Lung (tissue), 11 donors: ENCODE measurements at regions not wholly inside any gene's neighbourhood (a gene's known extent, or its start where the extent isn't known, plus 50 kb on each side); places are given as distances from the start of the nearest gene placed in this dataset.

Experiments
- ATAC-seq: fragments of 200-7000 bp; cut with Tn5 transposase; one replicate; pipeline ENCODE4 v1.9.1; 2020; ENCODE audit warnings: moderate number of reproducible peaks; ENCODE audit not compliant: insufficient read depth, low FRiP score
- DNase-seq, 3 donors: peaks; one replicate each; pipeline ENCODE4 v3.0.0-alpha.2; 2013 to 2017
- H3K27ac ChIP-seq, 2 donors: one replicate each; pipeline ENCODE4 v1.5.1; 2013; ENCODE audit warnings: mild to moderate bottlenecking in 2 of 2, moderate library complexity in 2 of 2, control low read depth in 1 of 2, inconsistent platforms in 1 of 2, low read depth in 1 of 2, low read length in 1 of 2
- H3K27me3 ChIP-seq, 3 donors: one replicate each; pipeline ENCODE4 v1.5.1; 2013; ENCODE audit warnings: low read length in 2 of 3; ENCODE audit not compliant: control insufficient read depth in 3 of 3, insufficient read depth in 3 of 3
- H3K36me3 ChIP-seq, 4 donors: one replicate each; pipeline ENCODE4 v1.5.1; 2013; ENCODE audit warnings: low read length in 4 of 4, mild to moderate bottlenecking in 1 of 4, moderate library complexity in 1 of 4; ENCODE audit not compliant: control insufficient read depth in 4 of 4, insufficient read depth in 4 of 4
- H3K4me1 ChIP-seq, 5 donors: one replicate each; pipeline ENCODE4 v1.5.1; 2013; ENCODE audit warnings: low read length in 5 of 5, mild to moderate bottlenecking in 2 of 5, moderate library complexity in 1 of 5; ENCODE audit not compliant: control insufficient read depth in 5 of 5, insufficient read depth in 5 of 5
- H3K4me3 ChIP-seq: one replicate; pipeline ENCODE4 v1.5.1; 2013; ENCODE audit warnings: mild to moderate bottlenecking, control low read depth, moderate library complexity
- H3K9ac ChIP-seq, 2 donors: one replicate each; pipeline ENCODE4 v1.5.1; 2013; ENCODE audit warnings: low read length in 2 of 2, control low read depth in 1 of 2; ENCODE audit not compliant: insufficient read depth in 1 of 2
- H3K9me3 ChIP-seq, 4 donors: one replicate each; pipeline ENCODE4 v1.5.1; 2013; ENCODE audit warnings: low read length in 3 of 4, mild to moderate bottlenecking in 1 of 4, moderate library complexity in 1 of 4; ENCODE audit not compliant: control insufficient read depth in 4 of 4, insufficient read depth in 3 of 4
- WGBS, 2 donors: extraction: QIAGEN DNeasy Blood & Tissue Kit; methylation state at CpG; one replicate each; pipeline ENCODE4 v1.1.7; 2013; 5-methylcytosine and 5-hydroxymethylcytosine counted together
- TF ChIP-seq, protein P1 (sequence below): IDR thresholded peaks from 2 replicates; pipeline ENCODE4 v1.5.1; 2012; ENCODE audit warnings: mild to moderate bottlenecking; ENCODE audit errors: control extremely low read depth, extremely low read depth
- donor health status: control.
- donor health status: control.
- donor health status: Bipolar disorder and iron deficiency.
- donor health status: healthy.
- donor health status: DM: yes; HTN: yes; CAD: no.

DNA sequence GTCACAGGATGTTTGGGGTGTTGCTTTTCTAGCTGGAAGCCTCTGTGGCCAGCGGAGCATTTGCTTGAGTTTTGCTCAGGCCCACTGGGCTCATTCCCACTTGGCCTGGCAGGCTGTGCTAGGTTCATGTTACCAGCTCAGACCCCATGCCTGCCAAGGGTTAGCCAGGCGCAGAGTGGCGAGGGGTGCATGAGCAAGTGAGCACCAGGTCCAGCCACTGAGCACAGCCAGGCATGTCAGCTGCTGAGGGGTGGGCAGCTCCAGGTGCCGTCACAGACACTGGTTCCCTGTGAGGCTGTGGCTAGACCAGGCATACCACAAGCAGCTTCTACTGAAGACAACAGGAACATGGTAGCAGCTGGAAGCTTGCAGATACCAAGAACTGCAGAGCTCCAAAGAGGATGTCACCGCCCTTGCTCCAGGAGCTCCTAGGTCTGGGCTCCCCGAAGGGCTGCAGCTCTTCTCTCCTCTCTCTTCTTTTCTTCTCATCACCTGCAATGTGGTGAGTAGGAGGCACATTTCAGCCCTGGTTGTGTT lies 52.0 kb upstream of the CYYR1 start:
- Histone ChIP-seq H3K36me3 (no peaks in the 10 kb centered on the region), H3K9me3 (peaks cover 0 to 11% (median 5%) of the 10 kb centered on the region in 4 donors), H3K4me3 (no peak overlapping the region), H3K27me3 (no peaks in the 10 kb centered on the region), H3K4me1 (no peaks in the 10 kb centered on the region), H3K27ac (no peak overlapping the region), H3K9ac (no peak overlapping the region)
- TF ChIP-seq, protein P1, sequence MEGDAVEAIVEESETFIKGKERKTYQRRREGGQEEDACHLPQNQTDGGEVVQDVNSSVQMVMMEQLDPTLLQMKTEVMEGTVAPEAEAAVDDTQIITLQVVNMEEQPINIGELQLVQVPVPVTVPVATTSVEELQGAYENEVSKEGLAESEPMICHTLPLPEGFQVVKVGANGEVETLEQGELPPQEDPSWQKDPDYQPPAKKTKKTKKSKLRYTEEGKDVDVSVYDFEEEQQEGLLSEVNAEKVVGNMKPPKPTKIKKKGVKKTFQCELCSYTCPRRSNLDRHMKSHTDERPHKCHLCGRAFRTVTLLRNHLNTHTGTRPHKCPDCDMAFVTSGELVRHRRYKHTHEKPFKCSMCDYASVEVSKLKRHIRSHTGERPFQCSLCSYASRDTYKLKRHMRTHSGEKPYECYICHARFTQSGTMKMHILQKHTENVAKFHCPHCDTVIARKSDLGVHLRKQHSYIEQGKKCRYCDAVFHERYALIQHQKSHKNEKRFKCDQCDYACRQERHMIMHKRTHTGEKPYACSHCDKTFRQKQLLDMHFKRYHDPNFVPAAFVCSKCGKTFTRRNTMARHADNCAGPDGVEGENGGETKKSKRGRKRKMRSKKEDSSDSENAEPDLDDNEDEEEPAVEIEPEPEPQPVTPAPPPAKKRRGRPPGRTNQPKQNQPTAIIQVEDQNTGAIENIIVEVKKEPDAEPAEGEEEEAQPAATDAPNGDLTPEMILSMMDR = no peak
- WGBS, 2 donors = 76 to 78% methylated on average over 6 of the region's 6 CpGs
- ATAC-seq = no peak
- no peak for DNase-seq
